RWPE1 (cell line): ENCODE measurements at regions not wholly inside any gene's neighbourhood (a gene's known extent, or its start where the extent isn't known, plus 50 kb on each side); places are given as distances from the start of the nearest gene placed in this dataset.

Experiments
- CTCF ChIA-PET: fragments of 350-600 bp; sonication (Branson Sonifier 250); formaldehyde crosslinking; extraction: SDS; loops from one replicate; lab custom pipeline; 2021; lab: Yijun Ruan, JAX
- POLR2A ChIA-PET: fragments of 400-600 bp; formaldehyde crosslinking; extraction: SDS; loops from one replicate; lab custom pipeline; 2020; ENCODE audit warnings: antibody characterized with exemption; ENCODE audit not compliant: low non-redundant PET; lab: Yijun Ruan, JAX
- DNase-seq: peaks from one replicate; pipeline ENCODE4 v3.0.0; 2012; ENCODE audit warnings: low spot score
- H3K27ac ChIP-seq: fragments of 450-650 bp; 2 replicates; pipeline ENCODE4 v1.5.1; 2017
- TF ChIP-seq, protein P1 (sequence below): fragments of 450-650 bp; conservative IDR thresholded peaks from 2 replicates; pipeline ENCODE4 v1.5.1; 2017; ENCODE audit warnings: low read depth, mild to moderate bottlenecking

DNA sequence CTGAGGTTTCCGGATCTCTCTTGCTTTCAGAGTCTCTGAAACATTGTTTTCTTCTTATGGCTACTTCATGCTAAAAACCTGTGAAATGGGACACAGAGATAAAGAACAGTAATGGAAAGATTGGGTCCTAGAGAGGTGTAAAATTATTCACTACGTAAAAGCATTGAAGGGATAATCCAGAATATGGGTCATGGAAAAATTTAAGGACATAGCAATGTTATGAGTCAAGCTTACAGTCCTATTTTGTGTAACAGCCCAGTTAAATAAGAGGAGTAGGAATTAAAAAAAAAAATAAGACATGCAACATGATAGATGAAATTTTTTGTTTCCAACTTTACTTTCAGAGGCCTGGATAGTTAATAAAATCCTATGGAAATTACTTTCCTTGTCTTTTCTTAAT lies 61.9 kb upstream of the ELL2 start:
- TF ChIP-seq, protein P1, sequence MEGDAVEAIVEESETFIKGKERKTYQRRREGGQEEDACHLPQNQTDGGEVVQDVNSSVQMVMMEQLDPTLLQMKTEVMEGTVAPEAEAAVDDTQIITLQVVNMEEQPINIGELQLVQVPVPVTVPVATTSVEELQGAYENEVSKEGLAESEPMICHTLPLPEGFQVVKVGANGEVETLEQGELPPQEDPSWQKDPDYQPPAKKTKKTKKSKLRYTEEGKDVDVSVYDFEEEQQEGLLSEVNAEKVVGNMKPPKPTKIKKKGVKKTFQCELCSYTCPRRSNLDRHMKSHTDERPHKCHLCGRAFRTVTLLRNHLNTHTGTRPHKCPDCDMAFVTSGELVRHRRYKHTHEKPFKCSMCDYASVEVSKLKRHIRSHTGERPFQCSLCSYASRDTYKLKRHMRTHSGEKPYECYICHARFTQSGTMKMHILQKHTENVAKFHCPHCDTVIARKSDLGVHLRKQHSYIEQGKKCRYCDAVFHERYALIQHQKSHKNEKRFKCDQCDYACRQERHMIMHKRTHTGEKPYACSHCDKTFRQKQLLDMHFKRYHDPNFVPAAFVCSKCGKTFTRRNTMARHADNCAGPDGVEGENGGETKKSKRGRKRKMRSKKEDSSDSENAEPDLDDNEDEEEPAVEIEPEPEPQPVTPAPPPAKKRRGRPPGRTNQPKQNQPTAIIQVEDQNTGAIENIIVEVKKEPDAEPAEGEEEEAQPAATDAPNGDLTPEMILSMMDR, result no peak
- POLR2A ChIA-PET, result no interaction called here
- CTCF ChIA-PET, result interaction anchor here (0.6 kb wide), 1 partner anchor 12 kb away, joined by 3 read pairs; no protein-coding TSS in a partner anchor
- DNase-seq, result peak; percentile 44
- no peak overlapping the region for H3K27ac ChIP-seq

DNA sequence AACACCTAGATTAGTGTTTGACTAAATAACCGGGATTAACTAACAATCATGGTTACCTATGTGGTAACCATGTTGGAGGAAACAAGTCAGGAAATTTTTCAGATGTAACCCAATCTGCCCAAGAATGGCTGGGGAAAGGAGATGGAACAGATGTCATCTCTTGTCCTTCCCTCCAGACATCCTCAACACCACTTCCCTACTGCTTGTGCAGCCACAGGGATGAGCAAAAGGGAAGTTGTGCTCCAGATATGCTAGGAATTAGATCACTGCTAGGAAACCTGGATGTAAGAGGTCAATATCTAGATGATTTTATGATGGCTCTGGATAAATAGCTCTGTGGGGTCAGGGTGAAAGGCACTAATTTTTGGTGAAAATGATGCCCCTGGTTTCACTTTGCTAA lies 61.3 kb upstream of the ELL2 start:
- POLR2A ChIA-PET, result no interaction called here
- CTCF ChIA-PET, result interaction anchor here (0.6 kb wide), 1 partner anchor 12 kb away, joined by 3 read pairs; no protein-coding TSS in a partner anchor
- TF ChIP-seq, protein P1, result no peak
- no peak for DNase-seq
- H3K27ac ChIP-seq, result no peak overlapping the region

DNA sequence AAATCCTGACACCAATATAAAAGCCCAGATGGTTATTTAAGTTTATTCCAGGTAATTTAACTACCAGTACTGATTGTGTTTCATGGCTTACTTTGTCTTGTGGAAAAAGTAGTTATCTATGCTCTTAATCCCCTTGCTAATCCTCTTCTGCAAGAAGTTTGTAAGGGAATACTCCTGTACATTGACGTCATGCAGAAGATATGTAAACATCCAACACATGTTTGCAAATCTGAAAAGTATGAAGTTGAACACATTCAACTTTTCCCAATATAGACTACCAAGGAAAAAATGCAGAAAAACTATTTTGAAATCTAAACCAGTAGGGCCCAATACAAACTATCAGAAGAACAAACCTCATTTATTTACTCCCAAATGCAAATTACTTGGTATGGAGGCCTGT lies 56.3 kb upstream of the ELL2 start:
- POLR2A ChIA-PET, result no interaction called here
- CTCF ChIA-PET, result no interaction called here
- H3K27ac ChIP-seq, result no peak overlapping the region
- TF ChIP-seq, protein P1, result no peak
- no peak for DNase-seq

DNA sequence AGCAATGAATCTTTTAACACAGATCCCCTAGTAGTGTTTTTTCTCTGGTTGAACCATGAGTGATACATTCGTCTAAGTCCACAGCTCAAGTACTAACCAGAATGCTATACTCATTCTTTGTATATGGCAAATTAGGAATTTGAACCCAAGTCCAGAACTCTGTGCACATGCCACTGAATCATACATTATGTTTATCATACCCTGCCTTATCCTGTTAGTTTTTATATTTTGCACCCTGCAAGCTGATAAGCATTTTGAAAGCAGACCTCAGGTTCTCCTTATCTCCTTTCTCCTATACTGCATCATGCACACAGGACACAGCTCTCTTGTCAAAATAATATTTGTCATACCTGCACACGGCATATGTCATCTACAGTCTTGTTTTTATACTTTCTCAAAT lies 54.6 kb upstream of the ELL2 start:
- DNase-seq, result no peak
- no peak overlapping the region for H3K27ac ChIP-seq
- POLR2A ChIA-PET, result no interaction called here
- CTCF ChIA-PET, result interaction anchor here (0.6 to 0.8 kb wide), 2 partner anchors 21 to 49 kb away, joined by 3 read pairs; no protein-coding TSS in a partner anchor
- TF ChIP-seq, protein P1, result no peak

DNA sequence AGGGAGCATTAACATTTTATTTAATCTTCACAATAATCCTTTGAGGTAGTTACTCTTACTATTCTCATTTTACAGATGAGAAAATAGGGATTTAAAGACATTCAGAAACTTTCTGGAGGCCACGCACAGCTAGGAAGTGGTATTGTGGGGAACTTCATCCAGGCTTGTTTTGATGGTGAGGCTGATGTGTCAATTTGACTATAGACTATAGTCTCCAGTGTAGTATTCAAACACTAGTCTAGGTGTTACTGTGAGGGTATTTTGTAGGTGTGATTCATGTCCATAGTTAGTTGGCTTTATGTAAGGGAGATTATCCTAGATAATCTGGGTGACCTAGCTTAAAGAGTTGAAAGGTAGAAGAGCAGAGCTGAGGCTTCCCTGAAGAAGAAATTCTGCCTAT lies 54.1 kb upstream of the ELL2 start:
- no peak overlapping the region for H3K27ac ChIP-seq
- CTCF ChIA-PET, result interaction anchor here (0.6 kb wide), 2 partner anchors 30 to 50 kb away, joined by 3 read pairs; no protein-coding TSS in a partner anchor
- POLR2A ChIA-PET, result no interaction called here
- TF ChIP-seq, protein P1, result no peak
- DNase-seq, result no peak

DNA sequence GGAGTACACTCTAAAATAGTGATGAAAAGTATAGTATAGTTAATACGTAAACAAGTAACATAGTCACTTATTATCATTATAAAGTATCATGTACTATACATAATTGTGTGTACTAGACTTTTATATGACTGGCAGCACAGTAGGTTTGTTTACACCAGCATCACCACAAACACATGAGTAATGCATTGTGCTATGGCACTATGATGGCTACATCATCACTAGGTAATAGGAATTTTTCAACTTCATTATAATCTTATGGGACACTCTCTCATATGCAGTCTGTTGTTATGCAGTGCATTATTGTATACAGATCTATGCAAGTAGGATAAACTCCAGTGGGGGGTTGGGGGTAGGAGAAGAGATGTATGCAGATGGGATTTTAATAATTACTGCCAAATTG lies 52.7 kb upstream of the ELL2 start:
- CTCF ChIA-PET, result interaction anchor here (0.6 kb wide), 1 partner anchor 271 kb away, joined by 3 read pairs; no protein-coding TSS in a partner anchor
- TF ChIP-seq, protein P1, result no peak
- no peak overlapping the region for H3K27ac ChIP-seq
- POLR2A ChIA-PET, result no interaction called here
- DNase-seq, result no peak
